GM19240 (cell line): ENCODE measurements at regions not wholly inside any gene's neighbourhood (a gene's known extent, or its start where the extent isn't known, plus 50 kb on each side); places are given as distances from the start of the nearest gene placed in this dataset.

Experiments used
- DNase-seq: peaks from one replicate; pipeline ENCODE4 v3.0.0; 2011; ENCODE audit warnings: low spot score; ENCODE audit not compliant: insufficient read length

- no peak for DNase-seq
Measured at GRCh38 chr13:22629374-22629773, 551.4 kb upstream of the SGCG start.

GRCh38 chr13:22642088-22642487, 538.7 kb upstream of the SGCG start:
- DNase-seq = no peak

- no peak for DNase-seq
Measured at GRCh38 chr13:22644941-22645340, 535.8 kb upstream of the SGCG start.

- DNase-seq = no peak
Measured at GRCh38 chr13:22647156-22647850, 533.5 kb upstream of the SGCG start.

- DNase-seq = no peak
Measured at GRCh38 chr13:22648320-22648801, 532.4 kb upstream of the SGCG start.

GRCh38 chr13:22652796-22653195, 528.0 kb upstream of the SGCG start:
- DNase-seq = no peak

- DNase-seq = no peak
Measured at GRCh38 chr13:22653866-22654265, 526.9 kb upstream of the SGCG start.

- DNase-seq = no peak
Measured at GRCh38 chr13:22655106-22655852, 525.5 kb upstream of the SGCG start.

- no peak for DNase-seq
Measured at GRCh38 chr13:22662771-22663170, 518.0 kb upstream of the SGCG start.

- DNase-seq = no peak
Measured at GRCh38 chr13:22665506-22665905, 515.3 kb upstream of the SGCG start.

- DNase-seq = no peak
Measured at GRCh38 chr13:22690756-22691155, 490.0 kb upstream of the SGCG start.

GRCh38 chr13:22693691-22694090, 487.1 kb upstream of the SGCG start:
- no peak for DNase-seq

GRCh38 chr13:22696433-22696832, 484.3 kb upstream of the SGCG start:
- no peak for DNase-seq

GRCh38 chr13:22698467-22698866, 482.3 kb upstream of the SGCG start:
- no peak for DNase-seq

- DNase-seq = no peak
Measured at GRCh38 chr13:22700246-22700887, 480.4 kb upstream of the SGCG start.

- no peak for DNase-seq
Measured at GRCh38 chr13:22703601-22704209, 477.1 kb upstream of the SGCG start.

- DNase-seq = no peak
Measured at GRCh38 chr13:22707946-22708345, 472.8 kb upstream of the SGCG start.

- no peak for DNase-seq
Measured at GRCh38 chr13:22717036-22717435, 463.7 kb upstream of the SGCG start.

GRCh38 chr13:22726726-22727125, 454.1 kb upstream of the SGCG start:
- no peak for DNase-seq

GRCh38 chr13:22735011-22735995, 445.5 kb upstream of the SGCG start:
- DNase-seq = no peak
